NCI-H460 (cell line): ENCODE measurements at regions not wholly inside any gene's neighbourhood (a gene's known extent, or its start where the extent isn't known, plus 50 kb on each side); places are given as distances from the start of the nearest gene placed in this dataset.

Experiments
- DNase-seq: peaks from one replicate; pipeline ENCODE4 v3.0.0-alpha.2; 2016; ENCODE audit warnings: low read depth; ENCODE audit errors: extremely low read depth

GRCh38 chr5:168015506-168015905, 275.9 kb upstream of the WWC1 start:
- no peak for DNase-seq

GRCh38 chr5:168017313-168017712, 274.1 kb upstream of the WWC1 start:
- no peak for DNase-seq

DNA sequence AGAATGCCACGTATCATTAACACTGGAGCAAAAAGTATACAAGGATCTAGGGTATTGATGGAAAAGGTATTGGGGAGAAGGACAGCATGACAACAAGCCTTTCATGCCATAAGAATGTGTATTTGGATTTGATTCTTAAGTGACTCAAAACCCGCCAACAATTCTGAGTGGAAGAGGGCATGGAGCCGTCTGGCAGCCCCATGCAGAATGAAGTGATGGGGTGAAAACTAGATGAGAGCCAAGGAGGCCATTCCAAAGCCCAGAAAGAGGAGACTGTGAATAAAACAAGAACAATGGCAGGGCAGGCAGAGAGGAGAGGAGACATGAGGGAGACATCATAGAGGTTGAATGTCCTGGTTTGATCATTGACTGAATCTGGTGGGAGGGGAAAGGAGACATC, 272.3 kb upstream of the WWC1 start:
- no peak for DNase-seq

DNA sequence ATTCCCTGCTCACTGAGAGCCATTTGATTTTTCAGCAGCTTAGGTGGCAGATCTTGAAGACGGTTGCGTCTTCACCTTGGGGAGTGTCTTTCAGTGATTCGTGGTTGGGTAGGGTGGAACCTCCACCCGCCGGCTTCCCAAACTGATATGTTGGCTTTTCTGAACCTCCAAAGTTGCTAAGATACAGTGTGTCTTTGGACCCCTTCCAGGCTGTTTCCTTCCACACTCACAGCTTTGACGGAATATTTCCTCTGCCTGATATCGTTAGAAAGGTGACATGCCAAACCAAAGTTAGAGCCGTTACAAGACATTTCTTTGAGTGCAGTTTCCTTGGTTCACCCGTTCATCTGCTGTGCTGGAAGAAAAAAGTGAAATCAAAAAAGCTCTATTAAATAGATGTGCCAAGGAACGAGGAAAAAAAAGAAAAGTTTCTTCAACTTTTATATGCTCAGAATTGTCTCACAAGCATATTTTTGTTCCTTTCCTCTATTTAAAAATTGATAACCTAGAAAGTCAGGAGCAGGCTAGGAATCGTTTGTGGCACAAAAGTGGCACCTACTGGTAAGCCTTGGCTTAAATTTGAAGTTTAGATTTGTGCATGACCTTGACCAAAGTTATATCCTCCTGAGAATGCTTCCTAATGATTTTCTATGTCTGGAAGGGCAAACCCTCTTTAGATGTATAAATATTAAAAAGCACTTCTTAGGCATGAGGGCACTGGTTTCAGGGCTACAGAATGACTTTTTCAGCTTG, 270.7 kb upstream of the WWC1 start:
- peak; percentile 22 for DNase-seq

- DNase-seq, result no peak
Measured at GRCh38 chr5:168022446-168023169, 268.8 kb upstream of the WWC1 start.

- no peak for DNase-seq
Measured at GRCh38 chr5:168023191-168023590, 268.3 kb upstream of the WWC1 start.

DNA sequence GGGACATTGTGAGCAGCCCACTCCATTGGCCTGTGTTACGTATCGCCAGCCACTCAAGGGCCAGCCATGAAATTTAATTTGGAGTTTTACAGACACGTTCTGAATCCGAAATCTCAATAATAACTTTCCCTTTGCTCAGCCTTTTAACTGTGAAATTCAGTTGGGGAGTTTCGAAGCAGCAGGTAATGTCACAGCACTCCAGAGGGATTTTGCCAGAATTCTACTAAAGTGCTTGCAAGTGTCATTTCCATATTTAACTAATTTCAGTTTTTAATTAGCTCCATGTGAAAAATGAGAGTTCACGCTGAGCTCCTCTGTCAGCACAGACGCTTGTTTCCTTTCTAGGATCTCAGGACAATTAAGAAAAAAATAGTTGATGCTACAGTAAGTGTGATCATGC, 267.1 kb upstream of the WWC1 start:
- DNase-seq, result no peak

GRCh38 chr5:168027007-168027406, 264.4 kb upstream of the WWC1 start:
- no peak for DNase-seq

DNA sequence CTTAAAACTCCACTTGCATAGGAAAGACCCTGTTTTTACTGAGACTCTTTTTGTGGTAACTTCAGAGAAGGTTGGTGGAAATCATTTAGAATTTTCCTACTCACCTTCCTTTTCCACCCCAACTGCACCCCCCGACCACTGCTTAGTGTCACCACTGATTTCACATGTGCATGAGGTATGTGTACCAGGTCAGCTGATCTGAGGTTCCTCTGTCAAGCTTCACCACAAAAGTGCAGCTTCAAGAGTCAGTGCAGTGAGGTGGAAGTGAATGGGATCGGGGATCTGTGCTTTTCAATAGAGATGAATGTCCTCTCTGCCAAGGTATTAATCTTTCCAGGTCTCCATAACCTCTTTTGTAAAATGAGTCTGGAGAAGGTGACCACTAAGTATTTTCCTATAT, 260.5 kb upstream of the WWC1 start:
- no peak for DNase-seq

DNA sequence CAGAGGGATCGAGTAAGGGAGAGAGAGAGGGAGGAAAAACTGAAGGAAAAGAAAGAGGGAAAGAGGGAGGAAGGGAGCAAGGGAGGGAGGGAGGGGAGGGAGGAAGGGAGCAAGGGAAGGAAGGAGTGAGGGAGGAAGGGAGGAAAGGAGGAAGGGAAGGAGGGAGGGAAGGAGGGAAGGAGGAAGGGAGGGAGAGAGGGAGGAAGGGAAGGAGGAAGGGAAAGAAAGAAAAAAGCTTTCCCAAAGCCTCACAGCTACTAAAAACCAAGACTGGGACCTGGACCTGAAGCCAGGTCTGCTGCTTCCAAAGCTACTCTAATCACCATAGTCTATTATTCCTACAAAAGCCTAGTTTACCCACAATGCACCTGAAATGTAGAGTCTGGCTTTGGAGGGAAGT, 259.8 kb upstream of the WWC1 start:
- no peak for DNase-seq

DNA sequence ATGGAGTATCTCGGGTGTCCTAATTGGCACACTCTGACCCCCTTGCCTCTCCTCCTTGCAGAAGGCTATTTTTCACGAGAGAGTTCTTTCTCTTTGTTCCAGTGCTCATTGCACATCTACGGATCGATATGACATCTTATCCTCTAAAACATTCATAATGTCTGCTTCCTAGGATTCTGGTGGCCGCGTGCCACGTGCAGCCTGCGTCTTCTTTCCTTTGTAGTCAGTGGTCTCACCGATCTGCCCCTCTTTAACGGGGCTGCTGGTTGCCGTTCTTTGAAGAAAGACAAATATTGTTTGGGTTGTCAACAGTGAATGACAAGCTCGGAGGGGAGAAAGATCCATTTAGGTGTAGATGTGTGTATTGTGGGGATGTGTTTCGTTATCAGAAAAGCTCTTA, 252.4 kb upstream of the WWC1 start:
- DNase-seq, result no peak

GRCh38 chr5:168039566-168040248, 251.7 kb upstream of the WWC1 start:
- no peak for DNase-seq

DNA sequence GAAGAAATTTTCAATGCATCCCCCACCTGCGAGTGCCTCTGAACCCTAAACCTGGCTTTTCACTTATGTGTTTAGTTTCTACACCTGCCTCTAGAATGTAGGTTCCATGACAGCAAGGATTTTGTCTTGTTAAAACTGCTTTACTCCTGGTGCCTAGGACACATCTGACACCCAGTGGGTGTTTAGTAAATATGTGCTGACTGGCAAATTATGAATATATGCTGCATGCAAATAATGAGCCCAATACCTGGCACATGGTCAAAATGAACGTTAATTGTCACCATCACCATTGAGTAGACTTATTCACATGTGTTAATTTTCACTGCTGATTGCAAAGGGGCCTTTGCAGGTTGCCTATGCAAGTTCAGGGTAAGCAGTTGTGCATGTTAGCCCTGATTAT, 249.9 kb upstream of the WWC1 start:
- no peak for DNase-seq

- no peak for DNase-seq
Measured at GRCh38 chr5:168042284-168043068, 249.0 kb upstream of the WWC1 start.

- no peak for DNase-seq
Measured at GRCh38 chr5:168046163-168046562, 245.3 kb upstream of the WWC1 start.

GRCh38 chr5:168047043-168047668, 244.3 kb upstream of the WWC1 start:
- peak; percentile 61 for DNase-seq

GRCh38 chr5:168047669-168048111, 243.8 kb upstream of the WWC1 start:
- no peak for DNase-seq

GRCh38 chr5:168048486-168048885, 243.0 kb upstream of the WWC1 start:
- DNase-seq, result no peak

GRCh38 chr5:168052686-168053085, 238.8 kb upstream of the WWC1 start:
- no peak for DNase-seq

GRCh38 chr5:168054091-168054490, 237.4 kb upstream of the WWC1 start:
- DNase-seq, result no peak
